Hippocampal formation (tissue), 2 donors: ENCODE measurements at regions not wholly inside any gene's neighbourhood (a gene's known extent, or its start where the extent isn't known, plus 50 kb on each side); places are given as distances from the start of the nearest gene placed in this dataset.
A peak's percentile ranks its signal among the peaks of the same experiment; 100 is the strongest.
"Not testable (repeated sequence)": the region's sequence is repeated elsewhere in the genome, so short reads cannot be mapped to it uniquely, and the experiment has no call there.

Experiments
- DNase-seq, 2 donors: peaks; one replicate each; lab custom pipeline; 2025; lab: John Stamatoyannopoulos, UW

DNA sequence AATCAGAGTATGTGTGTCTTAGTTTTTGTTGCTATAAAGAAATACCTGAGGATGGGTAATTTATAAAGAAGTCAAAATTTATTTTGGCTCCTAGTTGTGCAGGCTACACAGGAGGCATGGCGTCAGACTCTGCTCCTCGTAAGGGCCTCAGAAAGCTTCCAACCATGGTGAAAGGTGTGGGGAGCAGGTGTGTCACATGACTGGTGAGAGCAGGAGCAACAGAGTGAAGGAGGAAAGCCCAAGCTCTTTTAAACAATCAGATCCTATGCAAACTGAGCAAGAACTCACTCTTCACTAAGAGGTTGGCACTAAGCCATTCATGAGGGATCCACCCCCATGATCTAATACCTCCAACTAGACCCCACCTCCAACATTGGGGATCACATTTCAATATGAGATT, 1524.3 kb downstream of the HACE1 start:
- DNase-seq: no peak

DNA sequence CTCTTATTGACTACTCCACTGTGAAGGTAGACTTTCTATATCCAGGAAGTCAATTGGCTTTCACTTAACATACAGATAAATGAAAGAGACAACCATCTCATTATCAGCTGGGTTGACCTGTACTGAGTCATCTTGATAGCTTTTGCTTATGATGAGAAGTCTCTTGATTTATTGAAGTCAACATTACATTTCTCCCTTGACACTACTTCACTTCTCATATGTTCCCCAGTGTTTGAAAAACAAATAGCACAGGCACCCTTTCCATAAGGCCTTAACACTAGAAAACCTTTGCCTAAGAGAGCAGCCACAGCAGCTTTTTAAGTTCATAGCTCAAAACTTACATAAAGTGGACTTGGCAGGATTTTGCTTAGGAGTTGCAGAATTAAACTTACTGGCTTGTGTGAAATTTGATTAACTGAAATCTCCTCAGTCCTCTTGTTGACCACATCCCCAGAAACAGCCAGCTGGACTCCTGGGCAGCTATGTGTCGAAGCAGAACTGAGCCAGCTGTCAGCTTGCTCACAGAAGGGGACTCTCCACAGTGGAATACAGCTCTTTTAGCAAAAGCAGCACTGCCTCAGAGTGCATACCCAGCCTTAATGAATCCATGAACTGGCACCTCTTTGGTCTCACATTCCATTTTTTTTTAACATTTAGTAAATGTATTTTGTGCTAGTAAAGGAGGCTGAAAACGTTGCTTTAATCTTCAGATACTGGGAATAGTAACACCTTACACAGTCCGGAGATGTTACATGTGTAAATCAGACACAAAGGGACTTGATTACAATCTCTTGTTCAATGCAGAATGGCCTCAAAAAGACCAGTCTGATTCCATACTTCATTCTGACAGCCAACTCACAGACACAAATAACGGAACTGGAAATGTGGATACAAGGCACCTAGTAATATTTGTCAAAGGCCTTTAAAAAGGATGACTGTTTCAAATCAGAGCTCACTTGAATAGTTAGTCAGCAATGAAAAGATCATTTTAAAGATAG, 1532.7 kb downstream of the HACE1 start:
- DNase-seq: no peak

DNA sequence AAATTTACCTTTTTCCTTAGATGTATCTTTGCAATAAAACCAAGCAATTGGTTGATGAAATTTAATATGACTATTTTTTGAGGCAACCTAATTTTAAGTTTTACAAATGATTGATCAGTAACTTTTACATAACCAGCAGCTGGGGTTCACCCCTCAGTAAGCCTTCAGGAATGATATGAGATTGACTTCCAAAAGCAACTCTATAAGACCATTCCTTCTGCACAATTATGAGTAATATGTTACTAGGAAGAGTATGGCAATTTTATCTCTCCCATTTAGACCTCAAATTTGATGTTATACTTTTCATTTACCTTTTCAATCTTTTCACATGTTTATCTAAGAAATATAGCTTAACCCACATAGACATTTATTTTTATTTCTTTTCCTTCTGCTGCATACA, 1546.3 kb downstream of the HACE1 start:
- no peak for DNase-seq

DNA sequence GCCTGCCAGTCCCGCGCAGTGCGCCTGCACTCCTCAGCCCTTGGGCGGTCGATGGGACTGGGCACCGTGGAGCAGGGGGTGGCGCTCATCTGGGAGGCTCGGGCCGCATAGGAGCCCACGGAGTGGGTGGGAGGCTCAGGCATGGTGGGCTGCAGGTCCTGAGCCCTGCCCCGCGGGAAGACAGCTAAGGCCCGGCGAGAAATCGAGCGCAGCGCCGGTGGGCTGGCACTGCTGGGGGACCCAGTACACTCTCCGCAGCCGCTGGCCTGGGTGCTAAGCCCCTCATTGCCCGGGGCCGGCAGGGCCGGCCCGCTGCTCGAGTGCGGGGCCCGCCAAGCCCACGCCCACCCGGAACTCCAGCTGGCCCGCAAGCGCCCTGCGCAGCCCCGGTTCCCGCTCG, 1565.3 kb downstream of the HACE1 start:
- not testable (repeated sequence) for DNase-seq

DNA sequence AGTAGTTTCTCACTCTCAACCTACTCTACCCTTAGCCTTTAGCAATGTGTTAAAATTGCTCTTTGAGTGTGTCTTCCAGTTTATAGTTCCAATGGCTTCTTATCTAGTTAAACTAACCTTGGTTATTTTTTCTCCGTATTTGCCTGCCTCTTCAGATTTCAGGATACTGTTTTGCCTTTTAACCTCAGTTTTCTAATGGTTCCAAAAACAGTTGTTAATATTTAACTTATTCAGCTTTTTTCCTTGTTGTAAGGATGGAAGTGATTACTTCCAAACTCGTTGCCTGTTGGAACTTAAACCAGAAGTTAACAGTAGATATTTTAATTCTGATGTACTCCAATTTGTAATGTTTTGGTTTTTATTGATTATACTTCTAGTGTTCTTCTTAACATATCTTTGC, 1574.9 kb downstream of the HACE1 start:
- no peak for DNase-seq

DNA sequence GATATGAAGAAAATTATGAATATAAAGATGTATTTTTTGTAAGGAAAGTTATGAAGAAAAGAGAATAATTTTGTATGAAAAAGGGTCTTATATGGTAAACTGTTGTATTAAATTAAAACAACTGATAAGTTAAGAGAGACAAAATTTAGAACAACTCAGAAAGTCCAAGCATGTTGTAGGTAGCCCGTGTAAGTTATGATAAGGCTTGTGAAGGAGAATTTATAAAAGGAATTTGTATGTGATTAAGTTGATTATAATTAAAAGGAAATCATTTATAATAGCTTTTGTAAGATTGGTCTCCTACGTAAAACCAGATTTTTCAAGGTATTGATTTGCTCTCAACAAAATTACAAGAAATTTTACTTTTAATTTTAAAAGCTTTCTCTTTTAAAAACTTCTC, 1579.3 kb downstream of the HACE1 start:
- DNase-seq: no peak

DNA sequence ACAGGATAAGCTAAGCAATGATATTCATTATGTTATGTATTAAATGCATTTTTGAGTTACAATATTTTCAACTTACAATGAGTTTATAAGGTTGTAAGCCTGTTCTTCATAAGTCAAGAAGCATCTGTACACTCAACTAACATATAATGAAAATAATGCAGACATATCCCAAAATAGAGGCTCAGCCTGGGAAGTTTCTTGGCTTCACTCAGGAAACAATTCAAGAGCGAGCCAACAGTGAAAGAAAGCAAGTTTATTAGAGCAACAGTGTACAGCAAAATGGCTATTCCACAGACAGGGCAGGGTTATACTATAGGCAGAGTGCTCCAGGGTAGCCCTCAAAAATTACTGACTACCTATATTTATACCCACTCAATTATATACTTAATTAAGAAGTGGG, 1581.8 kb downstream of the HACE1 start:
- no peak for DNase-seq

DNA sequence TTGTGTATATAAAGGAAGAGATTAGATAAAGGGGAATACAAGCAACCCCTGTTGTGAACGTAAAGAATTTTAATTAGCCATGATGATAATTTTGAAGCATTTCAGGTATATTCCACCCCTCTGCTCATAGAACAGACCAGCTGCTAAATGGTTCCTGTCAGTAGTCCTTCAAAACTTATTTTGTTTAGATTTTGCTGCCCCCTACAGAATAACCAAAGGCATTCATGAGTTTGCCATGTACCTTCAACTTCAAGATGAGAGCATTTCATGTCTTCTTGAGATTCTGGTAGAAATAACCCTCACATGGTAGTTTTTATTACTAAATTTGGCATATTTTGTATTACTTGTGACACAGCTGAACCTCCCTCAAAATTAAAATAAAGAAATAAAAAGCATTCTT, 1586.7 kb downstream of the HACE1 start:
- peak in 1 of 2 donors; percentile 6 for DNase-seq

DNA sequence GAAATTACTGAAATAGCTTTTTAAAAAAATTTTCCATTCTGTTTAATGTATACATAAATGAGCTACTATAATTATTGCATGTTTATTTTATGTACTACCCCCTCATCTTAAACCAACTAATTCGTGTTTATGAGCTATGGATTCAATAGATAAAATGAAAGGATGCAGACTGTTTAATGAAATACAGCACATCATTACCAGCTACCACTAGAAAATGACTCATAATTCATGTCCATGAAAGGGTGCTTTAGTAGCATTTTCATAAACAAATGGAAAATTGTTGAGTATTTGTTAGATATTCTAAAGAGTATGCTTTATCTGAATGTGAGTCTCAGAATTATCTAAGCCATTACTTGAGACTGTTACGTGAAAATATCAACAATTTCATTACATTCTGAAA, 1590.1 kb downstream of the HACE1 start:
- no peak for DNase-seq

DNA sequence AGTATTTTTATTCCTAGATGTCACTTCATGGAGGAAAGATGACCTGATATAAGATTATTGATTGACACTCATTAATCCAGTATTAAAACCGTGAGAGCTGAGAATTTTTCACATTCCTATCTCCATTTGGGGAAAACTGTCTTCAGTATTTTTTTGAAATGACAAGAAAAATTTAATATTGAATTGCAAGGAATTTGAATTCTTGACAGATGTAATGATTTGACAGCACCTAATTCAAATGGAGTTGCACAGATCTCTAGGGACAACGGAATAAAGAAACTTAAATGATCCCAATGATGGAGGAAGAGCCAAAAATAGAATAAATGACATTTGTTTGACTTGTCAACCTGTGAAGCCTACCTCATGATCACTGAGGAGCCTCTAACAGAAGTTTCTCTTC, 1591.4 kb downstream of the HACE1 start:
- DNase-seq: no peak

DNA sequence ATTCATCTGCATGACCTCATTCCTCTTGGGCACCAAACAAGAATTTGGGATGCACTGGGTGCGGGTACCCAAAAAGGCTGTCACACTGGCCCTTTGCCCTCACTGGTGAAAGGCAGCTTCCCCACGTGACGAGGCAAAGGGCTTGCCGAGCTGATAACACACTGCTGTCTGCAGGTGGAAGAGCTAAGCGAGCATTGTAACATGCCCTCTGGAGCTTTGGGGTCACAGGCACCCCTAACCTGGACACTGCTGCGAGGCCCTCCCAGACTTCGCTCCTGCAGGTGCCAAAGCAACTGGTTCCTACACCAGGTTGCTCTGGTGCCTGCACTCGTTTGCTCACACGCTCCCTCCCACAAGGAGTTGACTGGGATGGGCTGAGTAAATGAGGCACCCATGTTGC, 1595.7 kb downstream of the HACE1 start:
- no peak for DNase-seq

DNA sequence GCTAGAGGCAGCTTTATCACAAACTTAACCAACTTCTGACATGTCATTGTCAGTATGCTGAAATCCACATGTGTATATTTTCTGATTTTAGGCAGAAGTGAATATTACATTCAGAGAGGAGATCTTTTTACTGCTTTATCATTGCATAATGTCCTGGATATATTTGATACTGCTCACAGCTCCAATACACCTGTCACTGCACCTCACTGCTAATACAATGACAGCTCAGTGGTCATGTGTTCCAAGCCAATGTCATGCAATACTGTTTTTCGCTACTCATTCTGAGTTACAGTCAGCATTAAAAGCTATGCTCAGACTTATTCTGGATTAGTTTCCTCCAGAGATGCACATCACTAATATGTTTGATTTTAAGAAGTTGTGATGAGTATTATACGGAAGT, 1604.6 kb downstream of the HACE1 start:
- DNase-seq: no peak

DNA sequence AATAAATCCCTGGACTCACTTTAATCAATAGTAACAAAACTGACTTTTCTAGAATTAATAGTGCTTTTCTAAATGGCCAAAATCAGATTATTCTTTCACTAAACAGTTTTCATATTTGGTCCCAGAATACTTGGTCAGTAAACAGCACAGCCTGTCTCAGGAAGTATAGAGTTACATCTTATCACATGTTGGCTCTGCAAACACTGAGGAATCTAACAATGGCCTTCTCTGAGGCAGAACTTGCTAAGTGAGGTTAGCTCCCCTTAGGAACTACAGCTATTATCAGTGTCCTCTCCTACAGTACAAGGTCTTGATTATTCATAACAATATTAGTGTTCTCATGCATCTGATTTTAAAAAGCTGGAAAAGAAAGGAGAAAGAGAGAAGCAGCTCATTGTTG, 1622.8 kb downstream of the HACE1 start:
- DNase-seq: no peak

DNA sequence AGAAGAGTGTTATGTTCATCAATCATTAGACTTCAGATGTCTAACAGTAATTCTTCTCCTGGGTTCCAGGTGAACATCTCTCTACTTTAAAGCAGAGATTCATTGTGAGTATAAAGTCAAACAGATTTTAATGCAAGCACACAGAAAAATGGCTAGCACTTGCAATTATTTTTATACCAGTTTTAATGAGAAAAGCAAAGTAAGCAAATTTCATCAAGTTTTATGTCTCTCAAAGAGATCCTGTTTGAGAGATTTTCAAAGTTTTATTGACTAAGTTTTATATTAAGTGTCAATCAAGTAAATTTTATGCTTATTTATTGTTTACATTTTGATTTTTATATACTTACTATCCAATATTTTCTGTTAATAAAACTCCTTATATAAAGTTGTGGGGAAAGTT, 1628.5 kb downstream of the HACE1 start:
- no peak for DNase-seq

DNA sequence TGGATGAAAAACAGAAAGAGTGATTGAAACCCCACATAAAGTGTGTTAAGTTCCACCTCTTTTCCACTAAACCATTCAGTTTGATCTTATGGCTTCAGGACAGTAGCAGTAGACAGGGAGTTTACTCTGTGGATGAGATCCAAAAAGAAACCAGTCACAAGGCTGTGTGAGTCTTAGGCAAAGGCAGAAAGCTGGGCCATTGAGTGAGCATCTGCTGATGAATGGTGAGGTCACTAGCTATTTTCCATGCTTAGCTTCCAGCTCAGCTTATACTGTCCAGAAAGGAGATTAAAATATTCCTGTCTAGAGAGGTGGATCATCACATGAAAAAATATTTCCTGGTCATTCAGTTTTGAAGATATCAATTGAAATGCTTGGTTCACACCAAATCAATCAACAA, 1643.9 kb downstream of the HACE1 start:
- DNase-seq: no peak

DNA sequence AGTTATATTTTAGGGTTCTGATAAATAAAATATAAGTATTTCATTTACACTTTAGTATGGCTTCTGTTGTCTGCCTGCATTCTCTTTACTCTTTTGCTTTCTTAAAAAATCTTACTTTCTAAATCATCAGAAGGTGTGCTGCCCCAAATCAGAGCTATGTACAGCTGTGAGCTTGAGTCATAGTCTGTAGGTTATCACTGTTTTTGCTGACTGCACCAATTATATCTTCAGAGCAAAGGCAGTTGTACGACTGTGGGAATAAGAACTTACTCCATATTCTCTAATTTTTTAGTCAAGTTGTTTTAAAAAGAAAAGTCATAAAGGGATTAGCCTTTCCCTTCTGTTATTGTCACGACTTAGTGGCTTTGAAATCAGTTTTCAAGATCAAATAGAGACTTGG, 1649.0 kb downstream of the HACE1 start:
- no peak for DNase-seq

DNA sequence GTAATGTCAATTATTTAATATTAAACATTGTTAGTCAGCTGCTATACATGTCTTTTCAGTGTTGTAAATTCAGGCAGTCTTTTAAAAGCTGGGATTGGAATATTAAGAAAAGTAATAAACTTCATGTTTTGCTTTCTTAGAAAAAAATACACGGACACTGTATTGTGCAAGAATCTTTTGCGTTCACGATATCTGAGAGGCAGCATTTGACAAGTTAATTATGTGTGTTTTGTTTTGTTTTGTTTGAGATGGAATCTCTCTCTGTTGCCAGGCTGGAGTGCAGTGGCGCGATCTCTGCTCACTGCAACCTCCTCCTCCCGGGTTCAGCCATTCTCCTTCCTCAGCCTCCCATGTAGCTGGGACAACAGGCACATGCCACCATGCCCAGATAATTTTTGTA, 1661.3 kb downstream of the HACE1 start:
- DNase-seq: no peak

DNA sequence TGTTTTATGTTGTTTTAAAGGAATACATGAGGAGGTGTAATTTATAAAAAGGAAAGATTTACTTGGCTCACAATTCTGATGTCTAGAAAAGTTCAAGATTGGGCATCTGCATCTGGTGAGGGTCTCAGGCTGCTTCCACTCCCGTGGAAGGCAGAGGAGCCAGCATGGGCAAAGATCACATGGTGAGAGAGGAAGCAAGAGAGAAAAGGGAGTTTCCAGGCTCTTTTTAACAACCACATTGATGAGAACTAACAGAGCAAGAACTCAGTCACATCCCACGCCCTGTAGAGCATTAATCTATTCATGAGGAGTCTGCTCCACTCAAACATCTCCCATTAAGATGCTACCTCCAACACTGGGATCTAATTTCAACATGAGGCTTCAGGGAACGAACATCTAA, 1666.3 kb downstream of the HACE1 start:
- DNase-seq: no peak

DNA sequence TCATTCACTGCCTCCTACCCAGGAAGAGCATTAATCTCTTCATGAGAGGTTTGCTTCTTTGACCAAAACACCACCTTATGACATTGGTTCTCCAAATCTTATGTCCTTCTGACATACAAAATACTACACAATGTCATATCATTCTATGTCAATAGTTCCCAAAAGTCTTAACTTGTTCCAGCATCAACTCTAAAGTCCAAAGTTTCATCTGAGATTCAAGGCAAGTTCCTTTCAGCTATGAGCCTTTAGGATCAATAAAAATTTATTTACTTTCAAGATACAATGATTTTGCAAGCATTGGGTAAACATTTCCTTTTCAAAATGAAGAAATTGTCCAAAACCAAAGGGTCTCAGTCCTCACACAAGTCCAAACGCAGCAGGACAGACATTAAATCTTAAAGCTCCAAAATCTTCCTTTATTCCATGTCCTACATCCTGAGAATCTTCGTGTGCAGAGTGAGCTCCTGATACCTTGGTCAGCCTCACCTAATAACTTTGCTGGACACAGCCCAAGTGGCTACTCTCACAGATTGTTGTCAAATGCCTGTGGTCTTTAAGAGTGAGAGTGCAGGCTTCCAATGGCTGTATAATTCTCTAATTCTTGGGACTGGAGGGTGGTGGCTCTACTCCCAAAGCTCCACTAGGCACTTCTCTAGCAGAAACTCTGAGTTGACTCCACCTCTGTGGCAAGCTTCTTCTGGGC, 1668.2 kb downstream of the HACE1 start:
- no peak for DNase-seq

DNA sequence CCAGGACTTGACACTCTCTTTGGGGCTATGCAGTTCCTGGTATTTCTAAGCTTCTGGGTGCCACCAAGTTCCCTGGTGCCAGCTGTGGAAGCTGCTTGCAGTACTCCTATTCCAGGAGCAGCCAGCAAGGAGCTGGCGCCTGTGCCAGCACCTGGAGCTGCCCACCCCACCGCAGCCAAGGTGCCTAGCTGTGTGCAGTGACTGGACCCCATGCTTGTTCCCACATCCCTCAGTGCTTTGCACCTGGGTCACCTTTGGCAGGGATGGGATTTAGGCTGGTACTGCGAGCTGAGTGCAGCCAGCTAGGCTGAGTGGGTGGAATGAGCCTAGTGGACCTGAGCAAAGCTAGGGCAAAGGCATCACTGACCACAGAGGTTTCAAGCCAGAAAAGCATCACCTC, 1674.9 kb downstream of the HACE1 start:
- DNase-seq: no peak

DNA sequence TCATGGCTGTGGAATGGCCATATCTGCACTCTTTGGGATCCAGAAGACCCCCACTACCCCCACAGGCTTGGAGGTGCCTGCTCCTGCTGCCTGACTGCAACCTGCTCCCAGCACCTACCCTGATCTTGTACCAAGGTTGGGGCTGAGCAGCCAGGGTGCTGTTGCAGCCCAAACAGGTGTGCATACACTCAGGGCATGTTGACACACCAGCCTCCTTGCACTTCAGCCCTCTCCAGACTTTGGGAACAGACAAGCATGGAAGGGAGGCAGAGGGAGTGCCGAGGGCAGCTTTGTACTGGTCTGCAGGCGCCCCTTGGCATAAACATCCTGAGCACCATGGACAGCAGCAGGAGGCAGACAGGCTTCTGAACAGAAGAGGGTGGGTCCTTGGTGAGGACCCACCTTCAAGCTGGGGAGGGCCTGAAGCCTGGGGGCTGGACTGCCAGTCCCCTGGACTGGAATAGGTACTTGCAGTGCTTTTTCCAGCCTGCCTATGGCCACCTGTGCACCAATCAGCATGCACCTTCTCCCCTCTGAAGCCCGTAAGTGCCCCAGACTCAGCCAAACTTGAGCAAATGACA, 1675.8 kb downstream of the HACE1 start:
- DNase-seq: no peak

DNA sequence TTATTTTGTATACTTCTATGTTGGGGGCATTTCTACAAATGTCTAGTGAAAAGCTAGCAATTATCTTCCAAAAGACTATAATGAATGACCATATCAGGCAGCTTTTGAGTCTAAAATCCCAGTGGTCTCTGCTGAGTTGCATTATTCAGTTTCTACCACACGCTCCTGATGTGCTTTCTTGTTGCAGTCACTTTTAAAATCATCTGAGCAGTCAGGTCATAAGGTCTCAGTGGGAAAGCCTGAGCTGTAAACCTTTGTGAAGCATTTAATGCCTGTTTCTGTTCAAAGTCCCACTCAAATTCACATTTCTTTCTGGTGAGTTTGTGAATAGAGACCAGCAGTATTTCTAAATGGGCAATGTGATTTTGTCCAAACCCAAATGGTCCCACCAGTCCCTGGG, 1681.5 kb downstream of the HACE1 start:
- DNase-seq: no peak

DNA sequence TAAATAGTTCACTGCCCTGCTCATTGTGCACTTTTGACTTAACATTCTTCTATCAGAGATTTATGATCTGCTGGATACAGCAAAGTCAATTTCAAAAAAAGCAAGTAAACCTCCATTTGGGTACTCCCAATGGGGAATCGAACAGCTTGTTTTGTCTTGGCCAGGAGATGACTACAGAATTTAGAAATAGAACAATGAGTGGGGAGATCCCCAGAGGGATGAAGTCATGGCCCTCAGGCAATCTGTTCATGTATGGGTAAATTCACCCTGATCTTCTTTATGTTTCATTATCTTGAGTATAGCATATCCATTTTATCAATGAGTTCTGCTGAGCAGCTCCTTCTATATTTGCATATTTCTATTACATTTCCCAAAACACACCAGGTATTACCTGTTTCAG, 1681.9 kb downstream of the HACE1 start:
- no peak for DNase-seq
